ENCODE measurements at regions not wholly inside any gene's neighbourhood (a gene's known extent, or its start where the extent isn't known, plus 50 kb on each side); places are given as distances from the start of the nearest gene placed in this dataset.

DNA sequence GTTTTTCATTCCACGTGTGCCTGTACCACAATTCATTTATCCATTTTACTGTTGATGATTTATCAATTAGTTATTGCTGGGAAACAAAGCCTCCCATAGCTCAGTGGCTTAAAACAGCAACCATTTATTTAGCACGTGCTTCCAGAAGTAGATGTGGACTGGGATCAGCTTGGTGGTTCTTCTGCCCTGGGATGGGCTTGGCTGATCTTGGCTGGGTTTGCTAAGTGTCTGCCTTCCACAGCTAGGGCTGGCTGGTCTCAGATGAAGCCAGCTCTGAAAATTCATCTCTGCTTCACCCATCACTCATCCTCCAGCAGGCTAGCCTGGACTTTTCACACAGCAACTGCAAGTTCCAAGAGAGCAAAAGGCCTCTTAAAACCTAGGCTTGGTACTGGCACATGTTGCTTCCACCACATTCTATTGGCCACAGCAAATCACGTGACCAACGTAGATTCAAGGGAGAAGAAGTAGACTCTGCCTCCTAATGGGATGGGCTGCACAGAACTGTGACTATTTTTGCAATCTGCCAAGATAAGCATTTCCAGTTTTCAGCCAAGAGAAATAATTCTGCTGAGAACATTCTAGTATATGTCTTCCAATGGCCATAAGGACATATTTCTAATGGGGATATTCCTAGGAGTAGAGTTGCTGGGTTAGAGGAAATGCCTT lies 124.9 kb downstream of the MN1 start:
- Histone ChIP-seq H3K79me2 (ENCODE audit: low read length) (no peaks in the 10 kb centered on the region), H3K27ac (ENCODE audit: low read length) (no peak overlapping the region), H3K9me3 (ENCODE audit: insufficient read depth, low read length) (no peaks in the 10 kb centered on the region), H3K4me1 (ENCODE audit: low read length) (no peaks in the 10 kb centered on the region), H3K9ac (ENCODE audit: low read length) (no peak overlapping the region), H3K4me2 (ENCODE audit: low read length) (no peak overlapping the region), H3K4me3 (ENCODE audit: low read length) (no peak overlapping the region), H4K20me1 (ENCODE audit: insufficient read depth, low read length) (no peaks in the 10 kb centered on the region), H3K27me3 (ENCODE audit: low read depth, low read length) (peaks cover 19% of the 10 kb centered on the region), H3K36me3 (replicated peaks; ENCODE audit: low read depth, low read length) (no peaks in the 10 kb centered on the region), H2AFZ (ENCODE audit: low read depth, low read length) (no peak overlapping the region)
- no peak for TF ChIP-seq EZH2phosphoT487 (IDR thresholded peaks at IDR 0.05; ENCODE audit: low read depth)
- TF ChIP-seq, protein P1, sequence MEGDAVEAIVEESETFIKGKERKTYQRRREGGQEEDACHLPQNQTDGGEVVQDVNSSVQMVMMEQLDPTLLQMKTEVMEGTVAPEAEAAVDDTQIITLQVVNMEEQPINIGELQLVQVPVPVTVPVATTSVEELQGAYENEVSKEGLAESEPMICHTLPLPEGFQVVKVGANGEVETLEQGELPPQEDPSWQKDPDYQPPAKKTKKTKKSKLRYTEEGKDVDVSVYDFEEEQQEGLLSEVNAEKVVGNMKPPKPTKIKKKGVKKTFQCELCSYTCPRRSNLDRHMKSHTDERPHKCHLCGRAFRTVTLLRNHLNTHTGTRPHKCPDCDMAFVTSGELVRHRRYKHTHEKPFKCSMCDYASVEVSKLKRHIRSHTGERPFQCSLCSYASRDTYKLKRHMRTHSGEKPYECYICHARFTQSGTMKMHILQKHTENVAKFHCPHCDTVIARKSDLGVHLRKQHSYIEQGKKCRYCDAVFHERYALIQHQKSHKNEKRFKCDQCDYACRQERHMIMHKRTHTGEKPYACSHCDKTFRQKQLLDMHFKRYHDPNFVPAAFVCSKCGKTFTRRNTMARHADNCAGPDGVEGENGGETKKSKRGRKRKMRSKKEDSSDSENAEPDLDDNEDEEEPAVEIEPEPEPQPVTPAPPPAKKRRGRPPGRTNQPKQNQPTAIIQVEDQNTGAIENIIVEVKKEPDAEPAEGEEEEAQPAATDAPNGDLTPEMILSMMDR (IDR thresholded peaks at IDR 0.05; ENCODE audit: low read depth, low read length), result no peak

DNA sequence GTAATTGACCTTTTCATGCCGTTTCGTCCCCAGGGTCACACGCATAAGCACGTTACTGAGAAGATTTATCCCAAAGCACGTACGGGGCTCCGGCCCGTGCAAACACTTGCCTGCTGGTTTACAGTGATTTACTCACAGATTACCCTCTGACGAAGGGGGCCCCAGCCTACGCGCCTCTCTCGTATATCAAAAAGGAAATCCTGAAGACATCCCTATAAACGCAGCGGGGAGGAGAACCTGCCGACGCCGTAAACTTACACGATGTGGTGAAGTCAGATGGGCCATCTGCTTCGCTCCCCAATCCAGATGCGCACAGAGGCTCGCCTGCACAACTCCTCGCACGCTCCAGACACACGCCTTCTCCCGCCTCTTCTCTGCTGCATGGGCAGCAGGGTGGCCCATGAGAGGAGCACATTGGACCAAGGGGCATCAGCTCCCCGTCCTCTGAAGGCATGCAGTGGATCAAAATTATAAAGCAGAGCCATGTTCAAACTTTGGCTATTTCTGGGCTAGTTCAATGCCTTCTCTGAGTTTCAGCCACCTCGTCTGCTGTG lies 123.6 kb downstream of the MN1 start:
- Histone ChIP-seq H3K27ac (ENCODE audit: low read length) (no peak overlapping the region), H3K36me3 (replicated peaks; ENCODE audit: low read depth, low read length) (no peaks in the 10 kb centered on the region), H3K4me2 (ENCODE audit: low read length) (no peak overlapping the region), H3K4me3 (ENCODE audit: low read length) (no peak overlapping the region), H3K4me1 (ENCODE audit: low read length) (no peaks in the 10 kb centered on the region), H3K9ac (ENCODE audit: low read length) (no peak overlapping the region), H3K27me3 (ENCODE audit: low read depth, low read length) (peaks cover 19% of the 10 kb centered on the region), H3K79me2 (ENCODE audit: low read length) (no peaks in the 10 kb centered on the region), H2AFZ (ENCODE audit: low read depth, low read length) (no peak overlapping the region), H4K20me1 (ENCODE audit: insufficient read depth, low read length) (no peaks in the 10 kb centered on the region), H3K9me3 (ENCODE audit: insufficient read depth, low read length) (no peaks in the 10 kb centered on the region)
- TF ChIP-seq, protein P1 (IDR thresholded peaks at IDR 0.05; ENCODE audit: low read depth, low read length), result no peak
- TF ChIP-seq EZH2phosphoT487 (IDR thresholded peaks at IDR 0.05; ENCODE audit: low read depth), result no peak

DNA sequence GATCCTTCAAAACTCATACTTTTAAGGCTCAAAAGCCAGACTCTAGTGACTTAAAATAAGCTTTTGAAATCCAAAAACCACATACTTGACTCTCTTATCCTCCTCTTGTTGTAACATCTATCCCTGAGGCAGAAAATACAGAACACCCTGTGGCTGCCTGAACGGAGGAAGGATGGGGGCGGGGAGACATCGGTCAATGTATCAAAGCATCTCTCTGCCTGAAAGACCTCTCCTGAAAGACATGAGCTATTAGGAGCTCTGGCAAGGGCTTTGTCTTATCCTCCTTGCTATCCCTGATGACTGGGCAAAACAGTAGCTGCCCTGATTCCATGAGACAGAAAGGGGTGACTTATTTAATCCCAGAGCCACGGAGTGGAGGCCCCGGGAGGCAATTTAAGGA lies 122.4 kb downstream of the MN1 start:
- no peaks in the 10 kb centered on the region for H3K79me2 ChIP-seq (ENCODE audit: low read length)
- no peak overlapping the region for H3K27ac ChIP-seq (ENCODE audit: low read length)
- H3K27me3 ChIP-seq (ENCODE audit: low read depth, low read length), result peaks cover 19% of the 10 kb centered on the region
- H3K4me1 ChIP-seq (ENCODE audit: low read length), result no peaks in the 10 kb centered on the region
- TF ChIP-seq, protein P1 (IDR thresholded peaks at IDR 0.05; ENCODE audit: low read depth, low read length), result no peak
- TF ChIP-seq EZH2phosphoT487 (IDR thresholded peaks at IDR 0.05; ENCODE audit: low read depth), result no peak
- no peak overlapping the region for H3K4me2 ChIP-seq (ENCODE audit: low read length)
- no peaks in the 10 kb centered on the region for H4K20me1 ChIP-seq (ENCODE audit: insufficient read depth, low read length)
- H3K36me3 ChIP-seq (replicated peaks; ENCODE audit: low read depth, low read length), result no peaks in the 10 kb centered on the region
- H3K9ac ChIP-seq (ENCODE audit: low read length), result no peak overlapping the region
- H3K9me3 ChIP-seq (ENCODE audit: insufficient read depth, low read length), result no peaks in the 10 kb centered on the region
- no peak overlapping the region for H3K4me3 ChIP-seq (ENCODE audit: low read length)
- H2AFZ ChIP-seq (ENCODE audit: low read depth, low read length), result no peak overlapping the region

DNA sequence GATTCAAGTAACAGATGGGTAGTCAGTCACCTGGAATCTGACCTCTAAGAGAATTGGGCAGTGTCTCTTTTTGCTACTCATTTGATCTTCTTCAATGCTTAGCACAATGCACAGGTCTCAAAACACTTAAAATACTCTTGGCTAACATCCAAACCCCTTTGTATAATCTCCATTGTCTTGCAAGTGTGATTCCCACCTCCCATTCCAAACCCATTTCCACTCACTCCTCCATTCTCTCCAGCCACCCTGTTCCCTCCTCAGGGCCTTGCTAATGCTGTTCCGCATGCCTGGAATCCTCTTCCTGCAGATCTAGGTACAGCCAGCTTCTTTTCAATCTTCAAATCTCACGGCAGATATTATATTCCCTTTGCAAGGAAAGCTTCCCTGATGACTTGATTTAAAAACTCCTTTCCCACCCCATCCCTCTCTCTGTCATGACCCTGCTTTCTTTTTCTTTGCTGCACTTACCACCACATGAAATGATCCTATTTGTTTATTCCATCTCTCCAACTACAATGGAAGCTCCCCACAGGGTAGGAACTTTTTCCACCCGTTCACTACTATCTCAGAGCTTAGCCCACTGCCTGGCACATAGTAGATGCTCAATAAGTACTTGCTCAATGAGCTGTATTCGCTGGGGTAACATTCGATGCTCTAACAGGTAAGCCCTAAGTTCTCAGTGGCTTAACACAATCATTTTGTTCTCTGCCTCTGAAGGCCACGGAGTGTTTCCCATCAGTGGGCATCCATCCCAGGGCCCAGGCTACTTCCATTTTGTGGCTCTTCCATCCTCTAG lies 121.7 kb downstream of the MN1 start:
- no peak overlapping the region for H2AFZ ChIP-seq (ENCODE audit: low read depth, low read length)
- no peak overlapping the region for H3K4me2 ChIP-seq (ENCODE audit: low read length)
- H3K4me1 ChIP-seq (ENCODE audit: low read length), result no peaks in the 10 kb centered on the region
- no peak overlapping the region for H3K4me3 ChIP-seq (ENCODE audit: low read length)
- TF ChIP-seq, protein P1 (IDR thresholded peaks at IDR 0.05; ENCODE audit: low read depth, low read length), result no peak
- TF ChIP-seq EZH2phosphoT487 (IDR thresholded peaks at IDR 0.05; ENCODE audit: low read depth), result no peak
- no peak overlapping the region for H3K27ac ChIP-seq (ENCODE audit: low read length)
- no peak overlapping the region for H3K9ac ChIP-seq (ENCODE audit: low read length)
- no peaks in the 10 kb centered on the region for H3K36me3 ChIP-seq (replicated peaks; ENCODE audit: low read depth, low read length)
- peaks cover 18% of the 10 kb centered on the region for H3K27me3 ChIP-seq (ENCODE audit: low read depth, low read length)
- no peaks in the 10 kb centered on the region for H4K20me1 ChIP-seq (ENCODE audit: insufficient read depth, low read length)
- no peaks in the 10 kb centered on the region for H3K9me3 ChIP-seq (ENCODE audit: insufficient read depth, low read length)
- no peaks in the 10 kb centered on the region for H3K79me2 ChIP-seq (ENCODE audit: low read length)
